DOHH2 (cell line): ENCODE measurements at regions not wholly inside any gene's neighbourhood (a gene's known extent, or its start where the extent isn't known, plus 50 kb on each side); places are given as distances from the start of the nearest gene placed in this dataset.

Source experiments
- H3F3A ChIP-seq: fragments of 200-600 bp; sonication (generic), shearing (Covaris generic); 2 replicates; pipeline ENCODE4 v1.6.0; 2016; ENCODE audit warnings: antibody characterized with exemption, mild to moderate bottlenecking; ENCODE audit not compliant: control insufficient read depth, insufficient read depth
- H3K27ac ChIP-seq: fragments of 200-600 bp; sonication (generic); 2 replicates; pipeline ENCODE4 v1.5.1; 2014; ENCODE audit warnings: low read depth, mild to moderate bottlenecking, low read length, moderate library complexity
- H3K27me3 ChIP-seq: fragments of 200-600 bp; sonication (generic); 2 replicates; pipeline ENCODE4 v1.6.1; 2014; ENCODE audit warnings: mild to moderate bottlenecking, low read length, mixed read lengths; ENCODE audit not compliant: control insufficient read depth
- H3K36me3 ChIP-seq: fragments of 200-600 bp; sonication (generic); 2 replicates; pipeline ENCODE4 v1.6.1; 2014; ENCODE audit warnings: mild to moderate bottlenecking, low read length, moderate library complexity, mixed read lengths; ENCODE audit not compliant: control insufficient read depth
- H3K4me1 ChIP-seq: fragments of 200-600 bp; sonication (generic); 2 replicates; pipeline ENCODE4 v1.6.1; 2014; ENCODE audit warnings: mild to moderate bottlenecking, low read length, mixed read lengths; ENCODE audit not compliant: control insufficient read depth
- H3K4me2 ChIP-seq: fragments of 200-600 bp; sonication (generic); 2 replicates; pipeline ENCODE4 v1.6.0; 2014; ENCODE audit warnings: mild to moderate bottlenecking, low read length, moderate library complexity
- H3K4me3 ChIP-seq: fragments of 200-600 bp; sonication (generic); 2 replicates; pipeline ENCODE4 v1.5.1; 2014; ENCODE audit warnings: mild to moderate bottlenecking, low read length, mixed read lengths
- H3K79me2 ChIP-seq: fragments of 200-600 bp; sonication (generic); 2 replicates; pipeline ENCODE4 v1.6.1; 2014; ENCODE audit warnings: mild to moderate bottlenecking, low read length, mixed read lengths; ENCODE audit not compliant: control insufficient read depth
- H3K9me2 ChIP-seq: fragments of 200-600 bp; sonication (generic); replicated peaks from 2 replicates; pipeline ENCODE4 v1.6.1; 2014; ENCODE audit warnings: mild to moderate bottlenecking, low read length, mixed read lengths; ENCODE audit not compliant: control insufficient read depth
- H3K9me3 ChIP-seq: fragments of 200-600 bp; sonication (generic); 2 replicates; pipeline ENCODE4 v1.6.1; 2014; ENCODE audit warnings: antibody characterized with exemption, low read length, mixed read lengths; ENCODE audit not compliant: control insufficient read depth, insufficient read depth
- H4K20me1 ChIP-seq: fragments of 200-600 bp; sonication (generic); 2 replicates; pipeline ENCODE4 v1.6.0; 2014; ENCODE audit warnings: low read depth, mild to moderate bottlenecking, antibody characterized with exemption, low read length, moderate library complexity; ENCODE audit not compliant: control insufficient read depth, insufficient read depth
- EZH2phosphoT487 ChIP-seq: fragments of 200-600 bp; sonication (generic); IDR thresholded peaks from 2 replicates; pipeline ENCODE4 v1.6.1; 2017; ENCODE audit warnings: borderline replicate concordance, mild to moderate bottlenecking, antibody characterized with exemption, low read length, moderate library complexity, mixed read lengths
- TF ChIP-seq, protein P1 (sequence below): fragments of 200-600 bp; sonication (generic); IDR thresholded peaks from one replicate; pipeline ENCODE4 v1.5.1; 2014; ENCODE audit warnings: antibody characterized with exemption, mild to moderate bottlenecking, low read depth, low read length; ENCODE audit not compliant: poor library complexity, severe bottlenecking

DNA sequence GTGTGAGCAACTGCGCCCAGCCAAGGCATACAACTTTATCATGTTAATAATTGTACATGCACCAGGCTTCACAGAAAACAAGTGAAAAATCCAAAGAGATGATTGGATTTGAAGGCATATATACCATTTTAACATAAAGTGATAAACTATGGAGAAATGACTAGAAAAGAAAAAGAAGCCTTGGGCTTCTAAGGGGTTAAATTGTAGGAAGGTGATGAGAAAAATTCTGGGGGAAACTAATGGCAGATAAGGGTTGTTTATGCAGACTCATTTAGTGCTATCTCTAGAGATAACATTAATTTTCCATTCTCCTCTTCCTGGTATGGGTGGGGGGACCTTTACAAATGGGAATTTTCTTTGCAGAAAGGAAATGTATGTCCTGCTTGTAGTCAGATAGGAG lies 154.0 kb downstream of the TMEM17 start:
- no peaks in the 10 kb centered on the region for H3K27me3 ChIP-seq
- no peaks in the 10 kb centered on the region for H3K9me3 ChIP-seq
- no peaks in the 10 kb centered on the region for H3K36me3 ChIP-seq
- H3K4me3 ChIP-seq, result no peak overlapping the region
- H3K9me2 ChIP-seq, result no peaks in the 10 kb centered on the region
- TF ChIP-seq, protein P1, sequence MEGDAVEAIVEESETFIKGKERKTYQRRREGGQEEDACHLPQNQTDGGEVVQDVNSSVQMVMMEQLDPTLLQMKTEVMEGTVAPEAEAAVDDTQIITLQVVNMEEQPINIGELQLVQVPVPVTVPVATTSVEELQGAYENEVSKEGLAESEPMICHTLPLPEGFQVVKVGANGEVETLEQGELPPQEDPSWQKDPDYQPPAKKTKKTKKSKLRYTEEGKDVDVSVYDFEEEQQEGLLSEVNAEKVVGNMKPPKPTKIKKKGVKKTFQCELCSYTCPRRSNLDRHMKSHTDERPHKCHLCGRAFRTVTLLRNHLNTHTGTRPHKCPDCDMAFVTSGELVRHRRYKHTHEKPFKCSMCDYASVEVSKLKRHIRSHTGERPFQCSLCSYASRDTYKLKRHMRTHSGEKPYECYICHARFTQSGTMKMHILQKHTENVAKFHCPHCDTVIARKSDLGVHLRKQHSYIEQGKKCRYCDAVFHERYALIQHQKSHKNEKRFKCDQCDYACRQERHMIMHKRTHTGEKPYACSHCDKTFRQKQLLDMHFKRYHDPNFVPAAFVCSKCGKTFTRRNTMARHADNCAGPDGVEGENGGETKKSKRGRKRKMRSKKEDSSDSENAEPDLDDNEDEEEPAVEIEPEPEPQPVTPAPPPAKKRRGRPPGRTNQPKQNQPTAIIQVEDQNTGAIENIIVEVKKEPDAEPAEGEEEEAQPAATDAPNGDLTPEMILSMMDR, result no peak
- TF ChIP-seq EZH2phosphoT487, result no peak
- no peaks in the 10 kb centered on the region for H4K20me1 ChIP-seq
- H3K27ac ChIP-seq, result no peak overlapping the region
- H3K4me2 ChIP-seq, result no peak overlapping the region
- H3F3A ChIP-seq, result no peaks in the 10 kb centered on the region
- H3K79me2 ChIP-seq, result no peaks in the 10 kb centered on the region
- H3K4me1 ChIP-seq, result no peaks in the 10 kb centered on the region

DNA sequence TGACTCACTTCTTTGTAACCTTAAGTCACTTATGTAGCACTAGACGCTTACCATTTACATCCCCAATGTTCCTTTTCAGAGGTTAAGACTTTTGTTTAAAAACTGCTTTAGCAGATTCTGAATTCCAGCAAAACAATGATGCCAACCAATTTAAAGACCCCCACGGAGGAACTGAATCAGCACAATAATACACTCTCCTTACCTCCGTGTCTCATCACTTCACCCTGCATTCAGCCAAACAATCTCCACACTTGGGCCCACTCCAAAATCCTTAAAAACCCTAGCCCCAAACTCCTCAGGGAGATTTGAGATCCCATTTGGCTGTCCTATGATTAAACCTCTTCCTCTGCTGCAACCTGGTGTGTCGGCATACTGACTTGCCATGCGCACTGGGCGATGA lies 153.9 kb downstream of the B3GNT2 start:
- no peaks in the 10 kb centered on the region for H3K4me1 ChIP-seq
- no peaks in the 10 kb centered on the region for H3K9me3 ChIP-seq
- no peaks in the 10 kb centered on the region for H3F3A ChIP-seq
- no peaks in the 10 kb centered on the region for H3K36me3 ChIP-seq
- no peak for TF ChIP-seq EZH2phosphoT487
- TF ChIP-seq, protein P1, result no peak
- H3K79me2 ChIP-seq, result no peaks in the 10 kb centered on the region
- H3K27ac ChIP-seq, result no peak overlapping the region
- no peak overlapping the region for H3K4me2 ChIP-seq
- H3K27me3 ChIP-seq, result no peaks in the 10 kb centered on the region
- no peak overlapping the region for H3K4me3 ChIP-seq
- no peaks in the 10 kb centered on the region for H4K20me1 ChIP-seq
- H3K9me2 ChIP-seq, result no peaks in the 10 kb centered on the region

DNA sequence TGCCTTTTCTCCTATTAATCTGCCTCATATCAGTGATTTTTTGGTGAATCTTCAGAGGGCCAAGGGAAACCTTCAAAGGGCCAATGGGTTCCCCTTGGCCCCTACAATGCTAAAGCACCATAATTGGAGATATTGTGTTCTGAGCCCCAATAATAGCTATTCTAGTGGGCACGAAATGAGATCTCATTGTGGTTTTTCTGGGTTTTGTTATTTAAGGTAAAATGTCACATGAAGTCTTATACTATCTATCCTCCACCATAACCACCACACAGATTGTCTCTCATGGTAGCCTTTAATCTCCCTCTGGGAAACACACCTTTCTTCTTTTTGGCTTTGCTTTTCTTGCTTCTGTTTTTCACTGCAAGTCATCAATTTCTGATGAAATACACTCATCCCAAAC lies 152.8 kb downstream of the B3GNT2 start:
- TF ChIP-seq EZH2phosphoT487, result no peak
- TF ChIP-seq, protein P1, result no peak
- H4K20me1 ChIP-seq, result no peaks in the 10 kb centered on the region
- no peaks in the 10 kb centered on the region for H3K27me3 ChIP-seq
- no peak overlapping the region for H3K27ac ChIP-seq
- no peak overlapping the region for H3K4me2 ChIP-seq
- no peaks in the 10 kb centered on the region for H3K9me2 ChIP-seq
- no peaks in the 10 kb centered on the region for H3K9me3 ChIP-seq
- H3F3A ChIP-seq, result no peaks in the 10 kb centered on the region
- H3K36me3 ChIP-seq, result no peaks in the 10 kb centered on the region
- H3K4me1 ChIP-seq, result no peaks in the 10 kb centered on the region
- H3K79me2 ChIP-seq, result no peaks in the 10 kb centered on the region
- no peak overlapping the region for H3K4me3 ChIP-seq
